ENCODE measurements at regions not wholly inside any gene's neighbourhood (a gene's known extent, or its start where the extent isn't known, plus 50 kb on each side); places are given as distances from the start of the nearest gene placed in this dataset.

DNA sequence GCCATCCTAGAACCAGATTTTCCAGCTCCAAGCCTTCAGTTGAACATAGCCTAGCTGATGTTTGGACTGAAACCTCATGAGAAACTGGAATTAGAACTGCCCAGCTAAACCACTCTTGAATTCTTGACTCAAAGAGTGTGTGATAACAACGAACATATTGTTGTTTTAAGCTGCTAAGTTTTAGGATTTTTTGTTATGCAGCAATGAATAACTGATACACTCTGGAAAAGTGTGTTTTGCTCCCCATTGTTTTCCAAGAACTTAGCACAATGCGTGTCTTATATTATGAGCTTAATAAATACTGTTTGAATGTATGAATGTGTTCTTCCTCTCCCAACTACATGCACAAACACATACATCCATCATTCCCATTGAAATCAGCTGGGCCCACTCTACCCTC, 379.6 kb downstream of the EDEM1 start:
- H4K8ac ChIP-seq (ENCODE audit: low read depth, low read length): no peak overlapping the region
- H3K9me3 ChIP-seq (replicated peaks in 1 of 2; ENCODE audit: control insufficient read depth in 2 of 2, insufficient read depth in 1 of 2, low read depth in 1 of 2, low read length in 2 of 2): no peaks in the 10 kb centered on the region
- no peak overlapping the region for H4K91ac ChIP-seq (ENCODE audit: low read depth, low read length, poor library complexity)
- no peaks in the 10 kb centered on the region for H3K36me3 ChIP-seq (replicated peaks in 1 of 2; ENCODE audit: control insufficient read depth in 2 of 2, insufficient read depth in 2 of 2, low read length in 2 of 2)
- no peak overlapping the region for H3K4ac ChIP-seq (ENCODE audit: low read length)
- H3K23ac ChIP-seq (ENCODE audit: low read depth, low read length, poor library complexity): no peak overlapping the region
- no peak overlapping the region for H3K18ac ChIP-seq (ENCODE audit: low read length)
- no CpG with 5 or more reads among the region's 2 CpGs for WGBS, 2 donors (ENCODE audit: extremely low coverage in 2 of 2, insufficient read length in 2 of 2, insufficient replicate concordance in 1 of 2)
- H2BK5ac ChIP-seq (ENCODE audit: low read length): no peak overlapping the region
- H2AFZ ChIP-seq (ENCODE audit: low read length): no peak overlapping the region
- H3K27me3 ChIP-seq (ENCODE audit: control insufficient read depth in 3 of 3, insufficient read depth in 3 of 3, low read depth in 1 of 3, low read length in 3 of 3): no peaks in the 10 kb centered on the region
- DNase-seq (ENCODE audit: low spot score): no peak
- H3K4me3 ChIP-seq (ENCODE audit: low read length in 2 of 2): no peak overlapping the region
- no peak overlapping the region for H3K14ac ChIP-seq (ENCODE audit: low read length)
- H2BK15ac ChIP-seq (ENCODE audit: low read length): no peak overlapping the region
- H3K9ac ChIP-seq (ENCODE audit: low read depth, low read length, poor library complexity): no peak overlapping the region
- no peak overlapping the region for H2BK12ac ChIP-seq (ENCODE audit: low read length)
- H3K4me1 ChIP-seq (ENCODE audit: control insufficient read depth in 2 of 2, insufficient read depth in 1 of 2, low read depth in 1 of 2, low read length in 2 of 2): peaks cover 0 to under 1% of the 10 kb centered on the region in 2 donors
- H3K4me2 ChIP-seq (ENCODE audit: insufficient read depth, low read length, poor library complexity, severe bottlenecking): no peak overlapping the region
- no peak overlapping the region for H2BK120ac ChIP-seq (ENCODE audit: low read depth, low read length)
- H3K79me1 ChIP-seq (ENCODE audit: low read depth, low read length): no peaks in the 10 kb centered on the region
- H2AK5ac ChIP-seq (ENCODE audit: low read depth, low read length): no peak overlapping the region
- no peak overlapping the region for H3K27ac ChIP-seq (replicated peaks; ENCODE audit: low read length)

- Histone ChIP-seq H3K9ac (ENCODE audit: low read depth, low read length, poor library complexity) (no peak overlapping the region), H2BK5ac (ENCODE audit: low read length) (no peak overlapping the region), H3K4me1 (ENCODE audit: control insufficient read depth in 2 of 2, insufficient read depth in 1 of 2, low read depth in 1 of 2, low read length in 2 of 2) (peaks cover 0 to 2% of the 10 kb centered on the region in 2 donors), H3K36me3 (replicated peaks in 1 of 2; ENCODE audit: control insufficient read depth in 2 of 2, insufficient read depth in 2 of 2, low read length in 2 of 2) (no peaks in the 10 kb centered on the region), H2BK120ac (ENCODE audit: low read depth, low read length) (no peak overlapping the region), H2AK5ac (ENCODE audit: low read depth, low read length) (no peak overlapping the region), H3K79me1 (ENCODE audit: low read depth, low read length) (no peaks in the 10 kb centered on the region), H3K14ac (ENCODE audit: low read length) (no peak overlapping the region), H2BK12ac (ENCODE audit: low read length) (no peak overlapping the region), H4K8ac (ENCODE audit: low read depth, low read length) (no peak overlapping the region), H3K27me3 (ENCODE audit: control insufficient read depth in 3 of 3, insufficient read depth in 3 of 3, low read depth in 1 of 3, low read length in 3 of 3) (no peaks in the 10 kb centered on the region), H4K91ac (ENCODE audit: low read depth, low read length, poor library complexity) (no peak overlapping the region), H3K27ac (replicated peaks; ENCODE audit: low read length) (no peak overlapping the region), H3K23ac (ENCODE audit: low read depth, low read length, poor library complexity) (no peak overlapping the region), H2BK15ac (ENCODE audit: low read length) (no peak overlapping the region), H3K4ac (ENCODE audit: low read length) (no peak overlapping the region), H3K9me3 (replicated peaks in 1 of 2; ENCODE audit: control insufficient read depth in 2 of 2, insufficient read depth in 1 of 2, low read depth in 1 of 2, low read length in 2 of 2) (no peaks in the 10 kb centered on the region), H3K4me3 (ENCODE audit: low read length in 2 of 2) (no peak overlapping the region), H2AFZ (ENCODE audit: low read length) (no peak overlapping the region), H3K4me2 (ENCODE audit: insufficient read depth, low read length, poor library complexity, severe bottlenecking) (no peak overlapping the region), H3K18ac (ENCODE audit: low read length) (no peak overlapping the region)
- WGBS, 2 donors (ENCODE audit: extremely low coverage in 2 of 2, insufficient read length in 2 of 2, insufficient replicate concordance in 1 of 2): no CpG with 5 or more reads among the region's 5 CpGs
- DNase-seq (ENCODE audit: low spot score): no peak
Observed at GRCh38 chr3:5568451-5568850, 380.9 kb downstream of the EDEM1 start.

DNA sequence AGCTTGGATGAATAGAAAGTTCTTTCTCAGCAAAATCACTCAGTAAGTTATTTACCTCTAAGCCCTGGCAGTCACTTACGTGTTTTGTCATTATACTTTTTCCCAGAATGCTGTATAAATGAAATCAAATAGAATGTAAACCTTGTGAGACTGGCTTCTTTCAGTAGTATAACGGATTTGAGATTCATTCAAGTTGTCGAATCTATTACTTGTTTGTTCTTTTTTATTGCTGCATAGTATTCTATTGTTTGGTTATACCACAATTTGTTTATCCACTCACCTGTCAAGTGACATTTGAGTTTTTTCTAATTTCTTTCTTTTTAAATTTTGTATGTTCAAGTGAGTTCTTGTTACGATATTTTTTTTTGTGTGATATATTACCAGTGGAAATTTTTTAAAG, 381.6 kb downstream of the EDEM1 start:
- Histone ChIP-seq H3K27ac (replicated peaks; ENCODE audit: low read length) (no peak overlapping the region), H3K18ac (ENCODE audit: low read length) (no peak overlapping the region), H3K9me3 (replicated peaks in 1 of 2; ENCODE audit: control insufficient read depth in 2 of 2, insufficient read depth in 1 of 2, low read depth in 1 of 2, low read length in 2 of 2) (no peaks in the 10 kb centered on the region), H3K36me3 (replicated peaks in 1 of 2; ENCODE audit: control insufficient read depth in 2 of 2, insufficient read depth in 2 of 2, low read length in 2 of 2) (no peaks in the 10 kb centered on the region), H4K91ac (ENCODE audit: low read depth, low read length, poor library complexity) (no peak overlapping the region), H3K4me1 (ENCODE audit: control insufficient read depth in 2 of 2, insufficient read depth in 1 of 2, low read depth in 1 of 2, low read length in 2 of 2) (peaks cover 0 to 2% of the 10 kb centered on the region in 2 donors), H3K4ac (ENCODE audit: low read length) (no peak overlapping the region), H2BK5ac (ENCODE audit: low read length) (no peak overlapping the region), H4K8ac (ENCODE audit: low read depth, low read length) (no peak overlapping the region), H2AFZ (ENCODE audit: low read length) (no peak overlapping the region), H3K23ac (ENCODE audit: low read depth, low read length, poor library complexity) (no peak overlapping the region), H2BK120ac (ENCODE audit: low read depth, low read length) (no peak overlapping the region), H3K4me3 (ENCODE audit: low read length in 2 of 2) (no peak overlapping the region), H2BK15ac (ENCODE audit: low read length) (no peak overlapping the region), H3K27me3 (ENCODE audit: control insufficient read depth in 3 of 3, insufficient read depth in 3 of 3, low read depth in 1 of 3, low read length in 3 of 3) (no peaks in the 10 kb centered on the region), H3K14ac (ENCODE audit: low read length) (no peak overlapping the region), H2AK5ac (ENCODE audit: low read depth, low read length) (no peak overlapping the region), H3K79me1 (ENCODE audit: low read depth, low read length) (no peaks in the 10 kb centered on the region), H3K4me2 (ENCODE audit: insufficient read depth, low read length, poor library complexity, severe bottlenecking) (no peak overlapping the region), H3K9ac (ENCODE audit: low read depth, low read length, poor library complexity) (no peak overlapping the region), H2BK12ac (ENCODE audit: low read length) (no peak overlapping the region)
- no CpG with 5 or more reads among the region's 4 CpGs for WGBS, 2 donors (ENCODE audit: extremely low coverage in 2 of 2, insufficient read length in 2 of 2, insufficient replicate concordance in 1 of 2)
- no peak for DNase-seq (ENCODE audit: low spot score)

DNA sequence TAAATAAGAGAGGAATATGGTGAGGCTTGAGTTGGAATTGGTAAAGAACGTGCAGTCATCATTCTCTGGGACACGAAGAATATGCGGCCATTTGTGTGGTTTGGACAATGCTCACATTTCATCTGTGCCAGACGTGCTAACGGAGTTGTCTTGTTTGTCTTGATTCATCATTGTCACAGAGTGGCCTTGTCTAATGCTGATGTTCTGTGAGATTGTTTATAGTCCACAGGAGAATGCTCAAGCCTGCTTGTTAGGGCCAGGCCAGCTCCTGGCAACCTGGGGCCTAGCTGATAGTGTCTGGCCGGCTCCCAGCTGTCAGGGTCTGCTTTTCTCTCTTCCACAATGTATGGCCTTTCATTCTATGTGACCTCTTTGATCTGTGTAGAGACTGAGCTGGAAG, 384.7 kb downstream of the EDEM1 start:
- no peak overlapping the region for H3K14ac ChIP-seq (ENCODE audit: low read length)
- no peak for DNase-seq (ENCODE audit: low spot score)
- no peak overlapping the region for H2BK120ac ChIP-seq (ENCODE audit: low read depth, low read length)
- no peak overlapping the region for H2BK15ac ChIP-seq (ENCODE audit: low read length)
- H3K4ac ChIP-seq (ENCODE audit: low read length): no peak overlapping the region
- H3K4me3 ChIP-seq (ENCODE audit: low read length in 2 of 2): no peak overlapping the region
- H3K9me3 ChIP-seq (replicated peaks in 1 of 2; ENCODE audit: control insufficient read depth in 2 of 2, insufficient read depth in 1 of 2, low read depth in 1 of 2, low read length in 2 of 2): no peaks in the 10 kb centered on the region
- no peaks in the 10 kb centered on the region for H3K79me1 ChIP-seq (ENCODE audit: low read depth, low read length)
- H3K9ac ChIP-seq (ENCODE audit: low read depth, low read length, poor library complexity): no peak overlapping the region
- no peak overlapping the region for H3K4me2 ChIP-seq (ENCODE audit: insufficient read depth, low read length, poor library complexity, severe bottlenecking)
- no CpG with 5 or more reads among the region's 6 CpGs for WGBS, 2 donors (ENCODE audit: extremely low coverage in 2 of 2, insufficient read length in 2 of 2, insufficient replicate concordance in 1 of 2)
- H3K36me3 ChIP-seq (replicated peaks in 1 of 2; ENCODE audit: control insufficient read depth in 2 of 2, insufficient read depth in 2 of 2, low read length in 2 of 2): no peaks in the 10 kb centered on the region
- H3K27me3 ChIP-seq (ENCODE audit: control insufficient read depth in 3 of 3, insufficient read depth in 3 of 3, low read depth in 1 of 3, low read length in 3 of 3): no peaks in the 10 kb centered on the region
- no peak overlapping the region for H3K18ac ChIP-seq (ENCODE audit: low read length)
- H4K8ac ChIP-seq (ENCODE audit: low read depth, low read length): no peak overlapping the region
- H2BK12ac ChIP-seq (ENCODE audit: low read length): no peak overlapping the region
- no peak overlapping the region for H2AK5ac ChIP-seq (ENCODE audit: low read depth, low read length)
- H2AFZ ChIP-seq (ENCODE audit: low read length): no peak overlapping the region
- H3K4me1 ChIP-seq (ENCODE audit: control insufficient read depth in 2 of 2, insufficient read depth in 1 of 2, low read depth in 1 of 2, low read length in 2 of 2): peaks cover 0 to 3% of the 10 kb centered on the region in 2 donors
- H4K91ac ChIP-seq (ENCODE audit: low read depth, low read length, poor library complexity): no peak overlapping the region
- no peak overlapping the region for H3K27ac ChIP-seq (replicated peaks; ENCODE audit: low read length)
- H3K23ac ChIP-seq (ENCODE audit: low read depth, low read length, poor library complexity): no peak overlapping the region
- no peak overlapping the region for H2BK5ac ChIP-seq (ENCODE audit: low read length)
